H9 (cell line): ENCODE measurements at regions not wholly inside any gene's neighbourhood (a gene's known extent, or its start where the extent isn't known, plus 50 kb on each side); places are given as distances from the start of the nearest gene placed in this dataset.
A peak's percentile ranks its signal among the peaks of the same experiment; 100 is the strongest.

Source experiments
- DNase-seq: peaks from one replicate; pipeline ENCODE4 v3.0.0-alpha.2; 2017
- H2AFZ ChIP-seq: one replicate; pipeline ENCODE4 v1.6.1; 2013; ENCODE audit warnings: mild to moderate bottlenecking, low read length, control low read depth, moderate library complexity
- H2AK5ac ChIP-seq: 2 replicates; pipeline ENCODE4 v1.6.1; 2013; ENCODE audit warnings: low read length, control low read depth, mixed read lengths; ENCODE audit not compliant: insufficient read length
- H2BK120ac ChIP-seq: one replicate; pipeline ENCODE4 v1.6.1; 2013; ENCODE audit warnings: low read depth, mild to moderate bottlenecking, low read length, control low read depth, inconsistent platforms; ENCODE audit not compliant: poor library complexity, severe bottlenecking
- H2BK12ac ChIP-seq: 2 replicates; pipeline ENCODE4 v1.6.1; 2013; ENCODE audit warnings: low read length, control low read depth, mixed read lengths, low read depth; ENCODE audit not compliant: insufficient read length
- H2BK15ac ChIP-seq: 2 replicates; pipeline ENCODE4 v1.6.1; 2013; ENCODE audit warnings: low read depth, low read length, control low read depth
- H2BK20ac ChIP-seq: one replicate; pipeline ENCODE4 v1.6.1; 2013; ENCODE audit warnings: low read depth, mild to moderate bottlenecking, low read length, control low read depth, inconsistent platforms; ENCODE audit not compliant: poor library complexity, severe bottlenecking
- H2BK5ac ChIP-seq: 2 replicates; pipeline ENCODE4 v1.6.1; 2013; ENCODE audit warnings: low read length, control low read depth, mixed read lengths; ENCODE audit not compliant: insufficient read length
- H3K14ac ChIP-seq: 2 replicates; pipeline ENCODE4 v1.6.1; 2013; ENCODE audit warnings: low read length, control low read depth; ENCODE audit not compliant: insufficient read depth
- H3K18ac ChIP-seq: 2 replicates; pipeline ENCODE4 v1.6.1; 2013; ENCODE audit warnings: low read depth, mild to moderate bottlenecking, mixed read lengths, low read length, control low read depth; ENCODE audit not compliant: insufficient read length
- H3K23ac ChIP-seq: 2 replicates; pipeline ENCODE4 v1.6.1; 2013; ENCODE audit warnings: low read length, control low read depth, mixed read lengths, low read depth; ENCODE audit not compliant: insufficient read length
- H3K23me2 ChIP-seq: 2 replicates; pipeline ENCODE4 v1.6.1; 2013; ENCODE audit warnings: low read depth, mild to moderate bottlenecking, mixed read lengths, low read length, control low read depth; ENCODE audit not compliant: insufficient read length, poor library complexity, severe bottlenecking
- H3K27ac ChIP-seq: 2 replicates; pipeline ENCODE4 v1.5.1; 2013; ENCODE audit warnings: low read length, control low read depth, mixed read lengths, low read depth; ENCODE audit not compliant: insufficient read length
- H3K27me3 ChIP-seq: 2 replicates; pipeline ENCODE4 v1.6.1; 2013; ENCODE audit warnings: low read length, control low read depth, inconsistent platforms; ENCODE audit not compliant: insufficient read depth
- H3K4ac ChIP-seq: 2 replicates; pipeline ENCODE4 v1.6.1; 2013; ENCODE audit warnings: low read depth, mild to moderate bottlenecking, control low read depth, inconsistent platforms, low read length, moderate library complexity
- H3K4me1 ChIP-seq: 2 replicates; pipeline ENCODE4 v1.6.1; 2013; ENCODE audit warnings: low read length, control low read depth, inconsistent platforms; ENCODE audit not compliant: insufficient read depth
- H3K4me2 ChIP-seq: 2 replicates; pipeline ENCODE4 v1.6.1; 2013; ENCODE audit warnings: low read length, control low read depth, mixed read lengths; ENCODE audit not compliant: insufficient read length, insufficient read depth
- H3K56ac ChIP-seq: 2 replicates; pipeline ENCODE4 v1.6.1; 2013; ENCODE audit warnings: low read depth, mild to moderate bottlenecking, mixed read lengths, low read length, control low read depth; ENCODE audit not compliant: insufficient read length
- H3K79me1 ChIP-seq: 2 replicates; pipeline ENCODE4 v1.6.1; 2013; ENCODE audit warnings: low read depth, mild to moderate bottlenecking, moderate library complexity, low read length, control low read depth, inconsistent platforms; ENCODE audit not compliant: insufficient read depth, poor library complexity, severe bottlenecking
- H3K79me2 ChIP-seq: 2 replicates; pipeline ENCODE4 v1.6.1; 2013; ENCODE audit warnings: low read length, control low read depth, inconsistent platforms; ENCODE audit not compliant: insufficient read depth
- H3K9ac ChIP-seq: 2 replicates; pipeline ENCODE4 v1.6.1; 2013; ENCODE audit warnings: low read length, control low read depth, mixed read lengths; ENCODE audit not compliant: insufficient read length; ENCODE audit errors: extremely low read depth
- H3K9me3 ChIP-seq: one replicate; pipeline ENCODE4 v1.6.1; 2013; ENCODE audit warnings: low read depth, low read length, inconsistent platforms; ENCODE audit not compliant: control insufficient read depth
- H3T11ph ChIP-seq: one replicate; pipeline ENCODE4 v1.6.1; 2013; ENCODE audit warnings: mild to moderate bottlenecking, low read length, control low read depth, inconsistent platforms
- H4K20me1 ChIP-seq: one replicate; pipeline ENCODE4 v1.6.1; 2013; ENCODE audit not compliant: control insufficient read depth, insufficient read length, insufficient read depth
- H4K5ac ChIP-seq: 2 replicates; pipeline ENCODE4 v1.6.1; 2013; ENCODE audit warnings: low read depth, mild to moderate bottlenecking, mixed read lengths, low read length, control low read depth; ENCODE audit not compliant: insufficient read length
- H4K8ac ChIP-seq: replicated peaks from 2 replicates; pipeline ENCODE4 v1.6.1; 2013; ENCODE audit warnings: low read length, control low read depth, mixed read lengths, low read depth; ENCODE audit not compliant: insufficient read length
- H4K91ac ChIP-seq: 2 replicates; pipeline ENCODE4 v1.6.1; 2013; ENCODE audit warnings: low read depth, mild to moderate bottlenecking, moderate library complexity, mixed read lengths, low read length, control low read depth; ENCODE audit not compliant: insufficient read length
- H3K27ac Mint-ChIP-seq, 3 experiments: 2 replicates in 2 of 3; 3 replicates in 1 of 3; pipeline ENCODE4 v1.8.0; 2020 to 2021; ENCODE audit warnings: mixed read lengths in 3 of 3, mild to moderate bottlenecking in 1 of 3, moderate library complexity in 1 of 3
- H3K27me3 Mint-ChIP-seq: 2 replicates; pipeline ENCODE4 v1.8.0; 2021; ENCODE audit warnings: low read depth, mild to moderate bottlenecking, moderate library complexity, mixed read lengths
- H3K36me3 Mint-ChIP-seq, 3 experiments: 2 replicates in 2 of 3; 3 replicates in 1 of 3; pipeline ENCODE4 v1.8.0; 2020 to 2021; ENCODE audit warnings: low read depth in 3 of 3, mixed read lengths in 3 of 3; ENCODE audit not compliant: insufficient read depth in 1 of 3
- H3K4me1 Mint-ChIP-seq, 2 experiments: 2 replicates each; pipeline ENCODE4 v1.8.0; 2020; ENCODE audit warnings: mixed read lengths in 2 of 2
- H3K4me3 Mint-ChIP-seq, 2 experiments: 2 replicates in 1 of 2; 3 replicates in 1 of 2; pipeline ENCODE4 v1.8.0; 2020 to 2021; ENCODE audit warnings: mild to moderate bottlenecking in 2 of 2, mixed read lengths in 2 of 2, moderate library complexity in 1 of 2
- H3K9me3 Mint-ChIP-seq, 2 experiments: 2 replicates in 1 of 2; 3 replicates in 1 of 2; pipeline ENCODE4 v1.8.0; 2020; ENCODE audit warnings: mild to moderate bottlenecking in 2 of 2, mixed read lengths in 2 of 2, moderate library complexity in 1 of 2
- WGBS: extraction: QIAGEN DNeasy Blood & Tissue Kit; methylation state at CpG from one replicate; pipeline ENCODE4 v1.1.7; 2013; ENCODE audit warnings: missing lambda C conversion rate, low lambda C conversion rate, mixed read lengths; ENCODE audit not compliant: insufficient read length; ENCODE audit errors: extremely low coverage; 5-methylcytosine and 5-hydroxymethylcytosine counted together
- TF ChIP-seq, protein P1 (sequence below): fragments of 200-600 bp; sonication (generic); conservative IDR thresholded peaks from 3 replicates; pipeline ENCODE4 v1.8.0; 2021; ENCODE audit warnings: antibody characterized with exemption, mild to moderate bottlenecking

DNA sequence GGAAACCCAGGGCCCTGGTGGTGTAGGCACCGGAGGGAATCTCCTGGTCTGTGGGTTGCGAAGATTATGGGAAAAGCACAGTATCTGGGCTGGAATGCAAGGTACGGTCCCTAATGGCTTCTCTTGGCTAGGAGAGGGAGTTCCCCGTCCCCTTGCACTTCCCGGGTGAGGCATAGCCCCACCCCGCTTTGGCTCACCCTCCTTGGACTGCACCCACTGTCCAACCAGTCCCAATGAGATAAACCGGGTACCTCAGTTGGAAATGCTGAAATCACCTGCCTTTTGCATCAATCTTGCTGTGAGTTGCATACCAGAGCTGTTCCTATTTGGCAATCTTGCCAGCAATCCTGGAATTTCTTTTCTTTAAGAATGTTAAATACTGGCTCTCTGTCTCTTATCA, 1429.1 kb downstream of the MAT2B start:
- H3K4me1 ChIP-seq, result no peaks in the 10 kb centered on the region
- H4K5ac ChIP-seq, result no peak overlapping the region
- H4K91ac ChIP-seq, result no peak overlapping the region
- H3K18ac ChIP-seq, result no peak overlapping the region
- Mint-ChIP-seq H3K36me3 (peaks cover 5 to 28% (median 15%) of the 10 kb centered on the region in 3 experiments; a peak in 6 of 7 replicates), H3K27me3 (no peaks in the 10 kb centered on the region), H3K4me1 (peaks cover 3 to 6% of the 10 kb centered on the region in 2 experiments; a peak in 3 of 4 replicates), H3K27ac (no peak overlapping the region), H3K4me3 (no peak overlapping the region), H3K9me3 (peaks cover 16 to 21% of the 10 kb centered on the region in 2 experiments; a peak in 4 of 5 replicates)
- H3T11ph ChIP-seq, result no peak overlapping the region
- no peak overlapping the region for H2BK120ac ChIP-seq
- no peak overlapping the region for H2BK20ac ChIP-seq
- H2BK12ac ChIP-seq, result no peak overlapping the region
- H3K23ac ChIP-seq, result no peak overlapping the region
- H3K14ac ChIP-seq, result no peak overlapping the region
- H4K20me1 ChIP-seq, result no peaks in the 10 kb centered on the region
- TF ChIP-seq, protein P1, sequence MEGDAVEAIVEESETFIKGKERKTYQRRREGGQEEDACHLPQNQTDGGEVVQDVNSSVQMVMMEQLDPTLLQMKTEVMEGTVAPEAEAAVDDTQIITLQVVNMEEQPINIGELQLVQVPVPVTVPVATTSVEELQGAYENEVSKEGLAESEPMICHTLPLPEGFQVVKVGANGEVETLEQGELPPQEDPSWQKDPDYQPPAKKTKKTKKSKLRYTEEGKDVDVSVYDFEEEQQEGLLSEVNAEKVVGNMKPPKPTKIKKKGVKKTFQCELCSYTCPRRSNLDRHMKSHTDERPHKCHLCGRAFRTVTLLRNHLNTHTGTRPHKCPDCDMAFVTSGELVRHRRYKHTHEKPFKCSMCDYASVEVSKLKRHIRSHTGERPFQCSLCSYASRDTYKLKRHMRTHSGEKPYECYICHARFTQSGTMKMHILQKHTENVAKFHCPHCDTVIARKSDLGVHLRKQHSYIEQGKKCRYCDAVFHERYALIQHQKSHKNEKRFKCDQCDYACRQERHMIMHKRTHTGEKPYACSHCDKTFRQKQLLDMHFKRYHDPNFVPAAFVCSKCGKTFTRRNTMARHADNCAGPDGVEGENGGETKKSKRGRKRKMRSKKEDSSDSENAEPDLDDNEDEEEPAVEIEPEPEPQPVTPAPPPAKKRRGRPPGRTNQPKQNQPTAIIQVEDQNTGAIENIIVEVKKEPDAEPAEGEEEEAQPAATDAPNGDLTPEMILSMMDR, result no peak
- no peak overlapping the region for H2BK5ac ChIP-seq
- no peak overlapping the region for H4K8ac ChIP-seq
- H2AFZ ChIP-seq, result no peak overlapping the region
- H3K9me3 ChIP-seq, result no peaks in the 10 kb centered on the region
- DNase-seq, result peak; percentile 24
- no peak overlapping the region for H3K56ac ChIP-seq
- H3K4me2 ChIP-seq, result no peak overlapping the region
- no peak overlapping the region for H3K27ac ChIP-seq
- no peaks in the 10 kb centered on the region for H3K79me1 ChIP-seq
- H3K23me2 ChIP-seq, result no peaks in the 10 kb centered on the region
- no peak overlapping the region for H2BK15ac ChIP-seq
- H2AK5ac ChIP-seq, result no peak overlapping the region
- no peaks in the 10 kb centered on the region for H3K79me2 ChIP-seq
- no CpG with 5 or more reads among the region's 7 CpGs for WGBS
- H3K4ac ChIP-seq, result no peak overlapping the region
- no peak overlapping the region for H3K9ac ChIP-seq
- no peaks in the 10 kb centered on the region for H3K27me3 ChIP-seq
